Smooth muscle cell (in vitro differentiated cells): ENCODE measurements at regions not wholly inside any gene's neighbourhood (a gene's known extent, or its start where the extent isn't known, plus 50 kb on each side); places are given as distances from the start of the nearest gene placed in this dataset.

ENCODE experiments used
- DNase-seq: peaks from one replicate; lab custom pipeline; 2025; ENCODE audit not compliant: unreplicated experiment; lab: John Stamatoyannopoulos, UW
- H2AFZ ChIP-seq: fragments of 200-600 bp; sonication (generic); 2 replicates; pipeline ENCODE4 v1.6.0; 2016; ENCODE audit warnings: antibody characterized with exemption, low read depth, mild to moderate bottlenecking
- H3F3A ChIP-seq: fragments of 200-600 bp; sonication (generic); 2 replicates; pipeline ENCODE4 v1.6.0; 2017; ENCODE audit warnings: antibody characterized with exemption, low read depth
- H3K27ac ChIP-seq: fragments of 200-600 bp; sonication (generic); 2 replicates; pipeline ENCODE4 v1.5.1; 2016; ENCODE audit warnings: low read depth, mild to moderate bottlenecking
- H3K27me3 ChIP-seq: fragments of 200-600 bp; sonication (generic); 2 replicates; pipeline ENCODE4 v1.6.1; 2016; ENCODE audit warnings: low read depth, mild to moderate bottlenecking
- H3K36me3 ChIP-seq: fragments of 200-600 bp; sonication (generic); 2 replicates; pipeline ENCODE4 v1.5.1; 2016; ENCODE audit warnings: low read depth
- H3K4me1 ChIP-seq: fragments of 200-600 bp; sonication (generic); 2 replicates; pipeline ENCODE4 v1.5.1; 2016; ENCODE audit warnings: low read depth
- H3K4me2 ChIP-seq: fragments of 200-600 bp; sonication (generic); 2 replicates; pipeline ENCODE4 v1.6.0; 2016; ENCODE audit warnings: mild to moderate bottlenecking
- H3K4me3 ChIP-seq: fragments of 200-600 bp; sonication (generic); 2 replicates; pipeline ENCODE4 v1.5.1; 2016; ENCODE audit warnings: mild to moderate bottlenecking
- H3K79me2 ChIP-seq: fragments of 200-600 bp; sonication (generic); 2 replicates; pipeline ENCODE4 v1.6.0; 2016; ENCODE audit warnings: low read depth, mild to moderate bottlenecking
- H3K9ac ChIP-seq: fragments of 200-600 bp; sonication (generic); 2 replicates; pipeline ENCODE4 v1.6.0; 2016; ENCODE audit warnings: low read depth
- H3K9me3 ChIP-seq: fragments of 200-600 bp; sonication (generic); replicated peaks from 2 replicates; pipeline ENCODE4 v1.5.1; 2016; ENCODE audit warnings: low read depth
- H4K20me1 ChIP-seq: fragments of 200-600 bp; sonication (generic); 2 replicates; pipeline ENCODE4 v1.6.0; 2016; ENCODE audit warnings: low read depth
- CTCF ChIP-seq: fragments of 200-600 bp; sonication (generic); IDR thresholded peaks from 2 replicates; pipeline ENCODE4 v1.5.1; 2017; ENCODE audit warnings: borderline replicate concordance, mild to moderate bottlenecking, antibody characterized with exemption; ENCODE audit not compliant: insufficient read depth, poor library complexity, severe bottlenecking
- WGBS: methylation state at CpG from one replicate; pipeline ENCODE4 v1.1.7; 2016; ENCODE audit warnings: low lambda C conversion rate; 5-methylcytosine and 5-hydroxymethylcytosine counted together

- no peak for DNase-seq
- H2AFZ ChIP-seq: no peak overlapping the region
- 42% methylated on average over 1 of the region's 1 CpG for WGBS
- TF ChIP-seq CTCF: no peak
- no peaks in the 10 kb centered on the region for H3K79me2 ChIP-seq
- no peaks in the 10 kb centered on the region for H3F3A ChIP-seq
- H3K9me3 ChIP-seq: no peaks in the 10 kb centered on the region
- no peaks in the 10 kb centered on the region for H4K20me1 ChIP-seq
- no peak overlapping the region for H3K27ac ChIP-seq
- H3K4me3 ChIP-seq: no peak overlapping the region
- H3K27me3 ChIP-seq: no peaks in the 10 kb centered on the region
- no peak overlapping the region for H3K9ac ChIP-seq
- H3K4me1 ChIP-seq: peaks cover 3% of the 10 kb centered on the region
- H3K36me3 ChIP-seq: no peaks in the 10 kb centered on the region
- no peak overlapping the region for H3K4me2 ChIP-seq
These were observed 280.7 kb upstream of the KLHL1 start for GRCh38 chr13:70388935-70389334.

- Histone ChIP-seq H3K9me3 (no peaks in the 10 kb centered on the region), H3K27ac (no peak overlapping the region), H3K4me2 (no peak overlapping the region), H3K79me2 (no peaks in the 10 kb centered on the region), H3F3A (no peaks in the 10 kb centered on the region), H3K27me3 (no peaks in the 10 kb centered on the region), H3K4me3 (no peak overlapping the region), H3K36me3 (no peaks in the 10 kb centered on the region), H4K20me1 (no peaks in the 10 kb centered on the region), H2AFZ (no peak overlapping the region), H3K9ac (no peak overlapping the region), H3K4me1 (no peaks in the 10 kb centered on the region)
- 90% methylated on average over 6 of the region's 6 CpGs for WGBS
- no peak for DNase-seq
- no peak for TF ChIP-seq CTCF
These were observed 278.7 kb upstream of the KLHL1 start for GRCh38 chr13:70386919-70387318.

- TF ChIP-seq CTCF: no peak
- H3K27ac ChIP-seq: no peak overlapping the region
- 87% methylated on average over 4 of the region's 4 CpGs for WGBS
- no peak overlapping the region for H3K4me3 ChIP-seq
- H3K9ac ChIP-seq: no peak overlapping the region
- H3K79me2 ChIP-seq: no peaks in the 10 kb centered on the region
- H3K4me2 ChIP-seq: no peak overlapping the region
- no peaks in the 10 kb centered on the region for H3K36me3 ChIP-seq
- no peaks in the 10 kb centered on the region for H3K27me3 ChIP-seq
- no peak for DNase-seq
- H3K4me1 ChIP-seq: no peaks in the 10 kb centered on the region
- H3F3A ChIP-seq: no peaks in the 10 kb centered on the region
- H4K20me1 ChIP-seq: no peaks in the 10 kb centered on the region
- no peaks in the 10 kb centered on the region for H3K9me3 ChIP-seq
- no peak overlapping the region for H2AFZ ChIP-seq
These were observed 277.6 kb upstream of the KLHL1 start for GRCh38 chr13:70385852-70386251.

GRCh38 chr13:70384156-70384555, 275.9 kb upstream of the KLHL1 start:
- H4K20me1 ChIP-seq: no peaks in the 10 kb centered on the region
- H3F3A ChIP-seq: no peaks in the 10 kb centered on the region
- H3K27ac ChIP-seq: no peak overlapping the region
- H2AFZ ChIP-seq: peak overlapping the region; percentile 18
- H3K79me2 ChIP-seq: no peaks in the 10 kb centered on the region
- no peak overlapping the region for H3K4me3 ChIP-seq
- no peaks in the 10 kb centered on the region for H3K4me1 ChIP-seq
- no peaks in the 10 kb centered on the region for H3K36me3 ChIP-seq
- no peak overlapping the region for H3K9ac ChIP-seq
- H3K9me3 ChIP-seq: no peaks in the 10 kb centered on the region
- no peaks in the 10 kb centered on the region for H3K27me3 ChIP-seq
- no peak for TF ChIP-seq CTCF
- WGBS: 89% methylated on average over 3 of the region's 3 CpGs
- no peak overlapping the region for H3K4me2 ChIP-seq
- no peak for DNase-seq
